Esophagus muscularis mucosa (tissue), 3 donors: ENCODE measurements at regions not wholly inside any gene's neighbourhood (a gene's known extent, or its start where the extent isn't known, plus 50 kb on each side); places are given as distances from the start of the nearest gene placed in this dataset.

Source experiments
- CTCF ChIP-seq, 3 experiments: fragments of 200-600 bp in 2 of 3; fragments of 450-650 bp in 1 of 3; sonication (generic) in 2 of 3; IDR thresholded peaks; one replicate each; pipeline ENCODE4 v1.5.1; 2017 to 2019; ENCODE audit warnings: antibody characterized with exemption in 3 of 3, mild to moderate bottlenecking in 2 of 3, moderate library complexity in 1 of 3
- POLR2A ChIP-seq: fragments of 450-650 bp; IDR thresholded peaks from one replicate; pipeline ENCODE4 v1.6.1; 2017; ENCODE audit warnings: antibody characterized with exemption, moderate library complexity, mild to moderate bottlenecking, low read depth
- POLR2AphosphoS5 ChIP-seq, 2 donors: sonication (generic); formaldehyde crosslinking; IDR thresholded peaks; one replicate each; pipeline ENCODE4 v1.6.1; 2017; ENCODE audit warnings: antibody characterized with exemption in 2 of 2

- TF ChIP-seq POLR2AphosphoS5 (IDR thresholded peaks at IDR 0.05): no peak
- no peak for TF ChIP-seq CTCF (IDR thresholded peaks at IDR 0.05)
- TF ChIP-seq POLR2A: no peak
Observed at GRCh38 chr17:68760141-68760475, 158.9 kb upstream of the FAM20A start.
